ENCODE measurements at regions not wholly inside any gene's neighbourhood (a gene's known extent, or its start where the extent isn't known, plus 50 kb on each side); places are given as distances from the start of the nearest gene placed in this dataset.
A peak's percentile ranks its signal among the peaks of the same experiment; 100 is the strongest.
"Not testable (repeated sequence)": the region's sequence is repeated elsewhere in the genome, so short reads cannot be mapped to it uniquely, and the experiment has no call there.

DNA sequence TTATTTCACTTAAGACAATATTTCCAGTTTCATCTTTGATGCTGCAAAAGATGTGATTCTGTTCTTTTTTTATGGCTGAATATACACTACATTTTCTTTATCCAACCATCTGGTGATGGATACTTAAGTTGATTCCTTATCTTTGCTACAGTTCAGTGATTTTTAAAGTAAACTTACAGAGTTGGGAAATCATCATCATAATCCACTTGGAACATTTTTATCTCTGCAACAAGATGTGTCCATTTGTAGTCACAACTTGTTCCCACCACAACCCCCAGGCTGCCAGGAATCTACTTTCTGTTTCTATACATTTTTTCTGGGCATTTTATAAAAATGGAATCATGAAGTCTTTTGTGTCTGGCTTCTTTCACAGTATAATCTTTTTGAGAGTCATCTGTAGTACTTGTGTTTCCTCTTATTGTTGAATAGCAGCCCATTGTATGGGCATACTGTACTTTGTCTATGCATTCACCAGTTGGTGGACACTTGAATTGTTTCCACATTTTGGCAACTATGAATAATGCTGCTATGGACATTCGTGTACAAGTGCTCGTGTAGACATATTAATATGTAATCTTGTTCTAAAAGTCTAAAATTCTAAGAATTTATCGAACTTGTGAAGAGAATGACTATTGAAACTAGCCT lies 212.5 kb upstream of the DDHD1 start:
- H3K4me3 ChIP-seq (ENCODE audit: low read length): no peak overlapping the region
- no peak for DNase-seq
- H3K27ac ChIP-seq (ENCODE audit: low read length): peak overlapping the region; percentile 84
- no peaks in the 10 kb centered on the region for H3K27me3 ChIP-seq (ENCODE audit: control insufficient read depth, insufficient read depth, low read length)
- H3K9me3 ChIP-seq (replicated peaks; ENCODE audit: control insufficient read depth, low read depth, low read length): no peaks in the 10 kb centered on the region
- no CpG with 5 or more reads among the region's 3 CpGs for WGBS (ENCODE audit: insufficient coverage)
- peaks cover 7% of the 10 kb centered on the region for H3K4me1 ChIP-seq (ENCODE audit: control insufficient read depth, insufficient read depth, low read length)
- H3K36me3 ChIP-seq (ENCODE audit: control insufficient read depth, insufficient read depth, low read length): no peaks in the 10 kb centered on the region

DNA sequence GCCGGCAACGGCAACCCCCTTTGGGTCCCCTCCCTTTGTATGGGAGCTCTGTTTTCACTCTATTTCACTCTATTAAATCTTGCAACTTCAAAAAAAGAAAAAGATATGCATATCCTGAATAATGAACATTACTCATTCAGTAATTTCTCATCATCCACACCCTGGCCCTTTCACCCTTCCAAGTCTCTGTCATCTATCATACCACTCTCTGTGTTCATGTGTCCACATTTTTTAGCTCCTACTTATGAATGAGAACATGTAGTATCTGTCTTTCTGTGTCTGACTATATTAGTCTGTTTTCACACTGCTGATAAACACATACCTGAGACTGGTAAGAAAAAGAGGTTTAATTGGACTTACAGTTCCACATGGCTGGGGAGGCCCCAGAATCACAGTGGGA lies 209.8 kb upstream of the DDHD1 start:
- H3K9me3 ChIP-seq (replicated peaks; ENCODE audit: control insufficient read depth, low read depth, low read length); DNase-seq; H3K36me3 ChIP-seq (ENCODE audit: control insufficient read depth, insufficient read depth, low read length); H3K4me1 ChIP-seq (ENCODE audit: control insufficient read depth, insufficient read depth, low read length); H3K27ac ChIP-seq (ENCODE audit: low read length); H3K4me3 ChIP-seq (ENCODE audit: low read length); H3K27me3 ChIP-seq (ENCODE audit: control insufficient read depth, insufficient read depth, low read length): not testable (repeated sequence)
- WGBS (ENCODE audit: insufficient coverage): no CpG with 5 or more reads among the region's 2 CpGs

DNA sequence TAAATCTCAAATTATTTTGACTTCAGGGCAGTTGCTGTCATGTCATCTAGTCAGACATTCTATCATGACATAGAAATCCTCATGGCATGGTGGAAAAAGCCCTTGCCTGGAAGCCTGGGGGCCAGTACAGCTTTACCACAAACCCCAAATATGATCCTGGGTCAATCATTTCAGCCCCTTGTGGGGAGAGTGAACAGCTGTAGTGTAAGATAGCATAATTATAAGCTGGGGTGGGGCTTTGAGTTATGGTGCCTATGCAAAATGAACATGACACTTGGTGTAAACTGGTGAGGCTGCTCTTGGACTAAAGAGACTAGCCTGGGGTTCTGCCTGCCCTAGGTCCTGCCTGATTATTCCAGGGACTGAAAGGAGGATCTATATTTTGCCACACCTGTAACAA lies 207.7 kb upstream of the DDHD1 start:
- no peaks in the 10 kb centered on the region for H3K9me3 ChIP-seq (replicated peaks; ENCODE audit: control insufficient read depth, low read depth, low read length)
- no peak for DNase-seq
- no peak overlapping the region for H3K27ac ChIP-seq (ENCODE audit: low read length)
- no peaks in the 10 kb centered on the region for H3K36me3 ChIP-seq (ENCODE audit: control insufficient read depth, insufficient read depth, low read length)
- H3K4me3 ChIP-seq (ENCODE audit: low read length): no peak overlapping the region
- H3K4me1 ChIP-seq (ENCODE audit: control insufficient read depth, insufficient read depth, low read length): peaks cover 1% of the 10 kb centered on the region
- no peaks in the 10 kb centered on the region for H3K27me3 ChIP-seq (ENCODE audit: control insufficient read depth, insufficient read depth, low read length)

DNA sequence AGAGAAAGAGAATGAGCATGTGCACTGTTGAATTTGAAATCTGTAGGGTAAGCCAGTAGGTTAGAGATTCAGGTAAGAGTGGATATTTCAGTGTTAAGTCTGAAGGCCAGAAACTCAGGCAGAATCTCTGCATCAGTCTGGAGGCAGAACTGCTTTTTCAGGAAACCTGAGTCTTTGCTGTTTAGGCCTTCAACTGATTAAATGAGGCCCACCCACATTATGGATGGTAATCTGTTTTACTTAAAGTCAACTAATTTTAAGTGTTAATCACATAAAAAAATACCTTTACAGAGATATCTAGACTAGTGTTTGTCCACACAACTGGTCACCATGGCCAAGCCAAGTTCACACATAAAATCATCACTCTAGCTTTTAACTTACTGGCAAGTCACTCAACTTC lies 205.0 kb upstream of the DDHD1 start:
- H3K4me1 ChIP-seq (ENCODE audit: control insufficient read depth, insufficient read depth, low read length): peaks cover 5% of the 10 kb centered on the region
- H3K27ac ChIP-seq (ENCODE audit: low read length): no peak overlapping the region
- H3K9me3 ChIP-seq (replicated peaks; ENCODE audit: control insufficient read depth, low read depth, low read length): no peaks in the 10 kb centered on the region
- no peaks in the 10 kb centered on the region for H3K36me3 ChIP-seq (ENCODE audit: control insufficient read depth, insufficient read depth, low read length)
- no peaks in the 10 kb centered on the region for H3K27me3 ChIP-seq (ENCODE audit: control insufficient read depth, insufficient read depth, low read length)
- H3K4me3 ChIP-seq (ENCODE audit: low read length): no peak overlapping the region
- no peak for DNase-seq

DNA sequence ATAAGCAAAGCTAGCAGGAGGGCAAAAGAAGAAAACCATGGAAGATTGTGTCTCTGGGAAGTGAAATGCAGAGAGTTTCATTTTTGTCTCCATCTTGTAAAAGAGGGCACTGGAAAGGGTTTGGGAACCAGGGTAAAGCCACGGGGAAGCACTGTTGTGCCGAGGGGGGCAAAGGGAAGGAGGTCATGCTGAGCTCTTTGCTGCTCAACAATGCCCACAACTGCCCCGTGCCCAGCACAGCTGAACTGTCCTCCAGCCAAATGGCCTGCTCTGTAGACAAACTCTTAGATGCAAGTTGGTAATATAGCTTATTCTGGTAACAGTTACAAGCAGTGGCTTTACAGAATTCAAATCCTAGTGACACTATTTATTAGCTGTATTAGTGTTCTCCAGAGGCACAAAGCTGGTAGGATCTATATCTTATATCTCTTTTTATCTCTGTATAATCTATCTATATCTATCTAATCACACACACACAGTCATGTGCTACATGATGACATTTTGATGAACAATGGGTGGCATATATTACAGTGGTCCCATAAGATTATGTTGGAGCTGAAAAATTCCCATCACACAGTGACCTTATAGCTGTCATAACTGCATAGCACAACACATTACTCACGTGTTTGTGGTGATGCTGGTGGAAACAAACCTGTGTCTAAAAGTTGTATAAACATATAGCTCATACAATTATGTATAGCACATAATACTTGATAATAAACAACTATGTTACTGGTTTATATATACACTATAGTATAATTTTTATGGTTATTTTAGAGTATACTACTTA lies 203.4 kb upstream of the DDHD1 start:
- no peaks in the 10 kb centered on the region for H3K9me3 ChIP-seq (replicated peaks; ENCODE audit: control insufficient read depth, low read depth, low read length)
- no peak for DNase-seq
- 68% methylated on average over 3 of the region's 4 CpGs for WGBS (ENCODE audit: insufficient coverage)
- H3K4me3 ChIP-seq (ENCODE audit: low read length): no peak overlapping the region
- H3K27me3 ChIP-seq (ENCODE audit: control insufficient read depth, insufficient read depth, low read length): no peaks in the 10 kb centered on the region
- H3K36me3 ChIP-seq (ENCODE audit: control insufficient read depth, insufficient read depth, low read length): no peaks in the 10 kb centered on the region
- no peak overlapping the region for H3K27ac ChIP-seq (ENCODE audit: low read length)
- peaks cover 5% of the 10 kb centered on the region for H3K4me1 ChIP-seq (ENCODE audit: control insufficient read depth, insufficient read depth, low read length)

DNA sequence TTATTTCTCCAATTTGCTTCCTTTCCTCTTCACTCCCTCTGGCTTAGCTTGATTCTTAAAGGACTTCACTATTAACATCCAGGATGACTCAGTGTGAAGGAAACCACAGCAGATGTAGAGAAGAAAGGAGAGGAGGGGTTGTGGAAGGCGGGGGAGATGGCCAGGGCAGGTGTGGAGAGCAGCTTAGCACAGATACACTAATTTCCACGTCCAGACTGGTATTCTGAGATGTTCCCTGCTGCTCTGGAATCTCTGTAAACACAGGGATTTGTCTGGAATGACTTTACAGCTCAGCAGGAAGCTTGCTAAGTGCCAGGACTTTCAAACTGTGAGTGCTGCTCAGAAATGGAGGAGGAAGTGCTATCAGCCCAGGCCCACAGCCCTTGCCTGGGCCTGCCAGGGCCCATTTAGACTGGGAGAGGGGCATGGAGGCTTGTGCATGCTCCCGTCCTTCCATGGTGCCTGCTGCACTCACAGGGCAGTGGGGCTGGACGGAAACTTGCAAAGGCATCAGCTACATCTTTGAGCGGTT lies 202.5 kb upstream of the DDHD1 start:
- H3K4me3 ChIP-seq (ENCODE audit: low read length): no peak overlapping the region
- DNase-seq: peak; percentile 64
- WGBS (ENCODE audit: insufficient coverage): 32% methylated on average over 4 of the region's 5 CpGs
- H3K4me1 ChIP-seq (ENCODE audit: control insufficient read depth, insufficient read depth, low read length): peaks cover 5% of the 10 kb centered on the region
- H3K9me3 ChIP-seq (replicated peaks; ENCODE audit: control insufficient read depth, low read depth, low read length): no peaks in the 10 kb centered on the region
- H3K27me3 ChIP-seq (ENCODE audit: control insufficient read depth, insufficient read depth, low read length): no peaks in the 10 kb centered on the region
- H3K27ac ChIP-seq (ENCODE audit: low read length): peak overlapping the region; percentile 57
- H3K36me3 ChIP-seq (ENCODE audit: control insufficient read depth, insufficient read depth, low read length): no peaks in the 10 kb centered on the region

DNA sequence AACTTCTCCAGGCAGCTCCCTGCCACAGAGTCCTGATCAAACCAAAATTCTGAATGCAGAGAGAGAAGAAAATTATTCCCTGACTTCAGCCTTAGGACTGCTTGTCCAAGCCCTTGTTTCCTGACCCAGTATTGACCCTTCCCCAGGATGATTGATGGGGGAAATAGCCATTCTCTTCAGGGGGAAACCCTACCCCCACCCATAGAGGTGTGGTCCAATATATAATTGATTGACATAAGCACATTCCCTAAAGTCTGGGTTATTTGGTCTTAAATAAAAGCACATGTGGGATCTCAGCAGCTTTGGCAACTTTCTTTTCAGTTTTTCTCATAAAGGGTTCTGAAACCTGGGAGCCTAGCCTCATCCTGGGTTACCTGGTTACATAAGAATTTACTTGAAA lies 201.2 kb upstream of the DDHD1 start:
- no peak overlapping the region for H3K27ac ChIP-seq (ENCODE audit: low read length)
- no peak overlapping the region for H3K4me3 ChIP-seq (ENCODE audit: low read length)
- no peaks in the 10 kb centered on the region for H3K36me3 ChIP-seq (ENCODE audit: control insufficient read depth, insufficient read depth, low read length)
- H3K9me3 ChIP-seq (replicated peaks; ENCODE audit: control insufficient read depth, low read depth, low read length): no peaks in the 10 kb centered on the region
- peak; percentile 43 for DNase-seq
- H3K27me3 ChIP-seq (ENCODE audit: control insufficient read depth, insufficient read depth, low read length): no peaks in the 10 kb centered on the region
- H3K4me1 ChIP-seq (ENCODE audit: control insufficient read depth, insufficient read depth, low read length): peaks cover 5% of the 10 kb centered on the region

GRCh38 chr14:53350866-53351265 lies 197.7 kb upstream of the DDHD1 start:
- H3K4me3 ChIP-seq (ENCODE audit: low read length): no peak overlapping the region
- no peak overlapping the region for H3K27ac ChIP-seq (ENCODE audit: low read length)
- H3K4me1 ChIP-seq (ENCODE audit: control insufficient read depth, insufficient read depth, low read length): peaks cover 4% of the 10 kb centered on the region
- DNase-seq: no peak
- H3K27me3 ChIP-seq (ENCODE audit: control insufficient read depth, insufficient read depth, low read length): no peaks in the 10 kb centered on the region
- no peaks in the 10 kb centered on the region for H3K9me3 ChIP-seq (replicated peaks; ENCODE audit: control insufficient read depth, low read depth, low read length)
- no peaks in the 10 kb centered on the region for H3K36me3 ChIP-seq (ENCODE audit: control insufficient read depth, insufficient read depth, low read length)

- Histone ChIP-seq H3K36me3 (ENCODE audit: control insufficient read depth, insufficient read depth, low read length) (no peaks in the 10 kb centered on the region), H3K4me3 (ENCODE audit: low read length) (no peak overlapping the region), H3K27me3 (ENCODE audit: control insufficient read depth, insufficient read depth, low read length) (no peaks in the 10 kb centered on the region), H3K4me1 (ENCODE audit: control insufficient read depth, insufficient read depth, low read length) (peaks cover under 1% of the 10 kb centered on the region), H3K27ac (ENCODE audit: low read length) (no peak overlapping the region), H3K9me3 (replicated peaks; ENCODE audit: control insufficient read depth, low read depth, low read length) (no peaks in the 10 kb centered on the region)
- no CpG with 5 or more reads among the region's 2 CpGs for WGBS (ENCODE audit: insufficient coverage)
- DNase-seq: no peak
Observed at GRCh38 chr14:53350429-53350828, 197.3 kb upstream of the DDHD1 start.

GRCh38 chr14:53346988-53347387 lies 193.9 kb upstream of the DDHD1 start:
- 57% methylated on average over 1 of the region's 3 CpGs for WGBS (ENCODE audit: insufficient coverage)
- no peak overlapping the region for H3K27ac ChIP-seq (ENCODE audit: low read length)

More at GRCh38 chr14:53346988-53347387, 193.9 kb upstream of the DDHD1 start:
- DNase-seq: no peak
- Histone ChIP-seq H3K27me3 (ENCODE audit: control insufficient read depth, insufficient read depth, low read length) (no peaks in the 10 kb centered on the region), H3K9me3 (replicated peaks; ENCODE audit: control insufficient read depth, low read depth, low read length) (no peaks in the 10 kb centered on the region), H3K36me3 (ENCODE audit: control insufficient read depth, insufficient read depth, low read length) (no peaks in the 10 kb centered on the region), H3K4me1 (ENCODE audit: control insufficient read depth, insufficient read depth, low read length) (no peaks in the 10 kb centered on the region), H3K4me3 (ENCODE audit: low read length) (no peak overlapping the region)
